IPS DF 6.9 (cell line): ENCODE measurements at regions not wholly inside any gene's neighbourhood (a gene's known extent, or its start where the extent isn't known, plus 50 kb on each side); places are given as distances from the start of the nearest gene placed in this dataset.
A peak's percentile ranks its signal among the peaks of the same experiment; 100 is the strongest.
"Not testable (repeated sequence)": the region's sequence is repeated elsewhere in the genome, so short reads cannot be mapped to it uniquely, and the experiment has no call there.

Experiments used
- DNase-seq: peaks from one replicate; pipeline ENCODE4 v3.0.0-alpha.2; 2013; ENCODE audit warnings: low read depth, low spot score
- H3K27ac ChIP-seq: one replicate; pipeline ENCODE4 v1.5.1; 2013; ENCODE audit warnings: low read length, control low read depth
- H3K27me3 ChIP-seq: 2 replicates; pipeline ENCODE4 v1.6.1; 2013; ENCODE audit warnings: mild to moderate bottlenecking, low read length; ENCODE audit not compliant: control insufficient read depth, insufficient read depth
- H3K36me3 ChIP-seq: 2 replicates; pipeline ENCODE4 v1.6.1; 2013; ENCODE audit warnings: low read length; ENCODE audit not compliant: control insufficient read depth, insufficient read depth
- H3K4me1 ChIP-seq: 2 replicates; pipeline ENCODE4 v1.6.1; 2013; ENCODE audit warnings: low read length; ENCODE audit not compliant: control insufficient read depth, insufficient read depth
- H3K4me3 ChIP-seq: 2 replicates; pipeline ENCODE4 v1.5.1; 2013; ENCODE audit warnings: mild to moderate bottlenecking, low read length
- H3K9me3 ChIP-seq: 2 replicates; pipeline ENCODE4 v1.6.1; 2013; ENCODE audit warnings: low read length, inconsistent platforms; ENCODE audit not compliant: control insufficient read depth, insufficient read depth
- WGBS: extraction: QIAGEN DNeasy Blood & Tissue Kit; methylation state at CpG from one replicate; pipeline ENCODE4 v1.1.7; 2013; ENCODE audit warnings: mixed read lengths, missing lambda C conversion rate; ENCODE audit not compliant: insufficient read length, insufficient coverage; 5-methylcytosine and 5-hydroxymethylcytosine counted together

GRCh38 chr1:21385022-21385421, 54.9 kb upstream of the NBPF3 start:
- no CpG with 5 or more reads among the region's 10 CpGs for WGBS
- no peak for DNase-seq
- H3K4me1 ChIP-seq, result peaks cover 7% of the 10 kb centered on the region; the same call in 1 of the 2 replicates
- H3K27me3 ChIP-seq, result no peaks in the 10 kb centered on the region
- H3K36me3 ChIP-seq, result no peaks in the 10 kb centered on the region
- no peak overlapping the region for H3K4me3 ChIP-seq
- no peak overlapping the region for H3K27ac ChIP-seq
- no peaks in the 10 kb centered on the region for H3K9me3 ChIP-seq

- no peaks in the 10 kb centered on the region for H3K27me3 ChIP-seq
- H3K4me3 ChIP-seq, result no peak overlapping the region
- no peaks in the 10 kb centered on the region for H3K36me3 ChIP-seq
- H3K4me1 ChIP-seq, result peaks cover 7% of the 10 kb centered on the region; the same call in 1 of the 2 replicates
- no peak overlapping the region for H3K27ac ChIP-seq
- WGBS, result no CpG with 5 or more reads among the region's 6 CpGs
- no peak for DNase-seq
- no peaks in the 10 kb centered on the region for H3K9me3 ChIP-seq
Measured at GRCh38 chr1:21384620-21385019, 55.3 kb upstream of the NBPF3 start.

- Histone ChIP-seq H3K9me3 (no peaks in the 10 kb centered on the region), H3K36me3 (no peaks in the 10 kb centered on the region), H3K4me1 (peaks cover 7% of the 10 kb centered on the region; the same call in 1 of the 2 replicates), H3K27ac (no peak overlapping the region), H3K27me3 (no peaks in the 10 kb centered on the region), H3K4me3 (no peak overlapping the region)
- no CpG with 5 or more reads among the region's 5 CpGs for WGBS
- DNase-seq, result no peak
Measured at GRCh38 chr1:21383785-21384401, 56.0 kb upstream of the NBPF3 start.

GRCh38 chr1:21381354-21381753, 58.6 kb upstream of the NBPF3 start:
- no peak overlapping the region for H3K4me3 ChIP-seq
- no peaks in the 10 kb centered on the region for H3K9me3 ChIP-seq
- no peak for DNase-seq
- no peaks in the 10 kb centered on the region for H3K36me3 ChIP-seq
- no peak overlapping the region for H3K27ac ChIP-seq
- no CpG with 5 or more reads among the region's 3 CpGs for WGBS
- H3K4me1 ChIP-seq, result peaks cover 7% of the 10 kb centered on the region; the same call in 1 of the 2 replicates
- no peaks in the 10 kb centered on the region for H3K27me3 ChIP-seq

GRCh38 chr1:21380147-21380546, 59.8 kb upstream of the NBPF3 start:
- H3K36me3 ChIP-seq, H3K27me3 ChIP-seq, H3K4me3 ChIP-seq, DNase-seq, H3K27ac ChIP-seq, H3K9me3 ChIP-seq, H3K4me1 ChIP-seq: not testable (repeated sequence)
- WGBS, result no CpG with 5 or more reads among the region's 7 CpGs

GRCh38 chr1:21379571-21379970, 60.4 kb upstream of the NBPF3 start:
- H3K27ac ChIP-seq, result no peak overlapping the region
- H3K9me3 ChIP-seq, result no peaks in the 10 kb centered on the region
- H3K4me1 ChIP-seq, result peaks cover 4% of the 10 kb centered on the region; the same call in 1 of the 2 replicates
- no peaks in the 10 kb centered on the region for H3K27me3 ChIP-seq
- no peak overlapping the region for H3K4me3 ChIP-seq
- H3K36me3 ChIP-seq, result no peaks in the 10 kb centered on the region
- no peak for DNase-seq

GRCh38 chr1:21378705-21379494, 61.0 kb upstream of the NBPF3 start:
- Histone ChIP-seq H3K27ac (no peak overlapping the region), H3K4me1 (peaks cover 2% of the 10 kb centered on the region; the same call in 1 of the 2 replicates), H3K27me3 (no peaks in the 10 kb centered on the region), H3K36me3 (no peaks in the 10 kb centered on the region), H3K9me3 (no peaks in the 10 kb centered on the region), H3K4me3 (no peak overlapping the region)
- DNase-seq, result no peak
- no CpG with 5 or more reads among the region's 9 CpGs for WGBS

GRCh38 chr1:21372383-21372782, 67.6 kb upstream of the NBPF3 start:
- Histone ChIP-seq H3K27me3 (no peaks in the 10 kb centered on the region), H3K4me3 (no peak overlapping the region), H3K4me1 (no peaks in the 10 kb centered on the region), H3K9me3 (no peaks in the 10 kb centered on the region), H3K27ac (no peak overlapping the region), H3K36me3 (no peaks in the 10 kb centered on the region)
- no CpG with 5 or more reads among the region's 6 CpGs for WGBS
- no peak for DNase-seq

GRCh38 chr1:21369905-21370304, 70.0 kb upstream of the NBPF3 start:
- Histone ChIP-seq H3K4me1 (no peaks in the 10 kb centered on the region), H3K27me3 (no peaks in the 10 kb centered on the region), H3K27ac (no peak overlapping the region), H3K9me3 (no peaks in the 10 kb centered on the region), H3K36me3 (no peaks in the 10 kb centered on the region), H3K4me3 (no peak overlapping the region)
- no peak for DNase-seq
- WGBS, result no CpG with 5 or more reads among the region's 4 CpGs

GRCh38 chr1:21368515-21369289, 71.2 kb upstream of the NBPF3 start:
- Histone ChIP-seq H3K9me3 (no peaks in the 10 kb centered on the region), H3K4me3 (no peak overlapping the region), H3K36me3 (no peaks in the 10 kb centered on the region), H3K27ac (no peak overlapping the region), H3K4me1 (no peaks in the 10 kb centered on the region), H3K27me3 (no peaks in the 10 kb centered on the region)
- peak; percentile 77 for DNase-seq
- no CpG with 5 or more reads among the region's 9 CpGs for whole genome bisulfite sequencing
